ENCODE measurements at regions not wholly inside any gene's neighbourhood (a gene's known extent, or its start where the extent isn't known, plus 50 kb on each side); places are given as distances from the start of the nearest gene placed in this dataset.

DNA sequence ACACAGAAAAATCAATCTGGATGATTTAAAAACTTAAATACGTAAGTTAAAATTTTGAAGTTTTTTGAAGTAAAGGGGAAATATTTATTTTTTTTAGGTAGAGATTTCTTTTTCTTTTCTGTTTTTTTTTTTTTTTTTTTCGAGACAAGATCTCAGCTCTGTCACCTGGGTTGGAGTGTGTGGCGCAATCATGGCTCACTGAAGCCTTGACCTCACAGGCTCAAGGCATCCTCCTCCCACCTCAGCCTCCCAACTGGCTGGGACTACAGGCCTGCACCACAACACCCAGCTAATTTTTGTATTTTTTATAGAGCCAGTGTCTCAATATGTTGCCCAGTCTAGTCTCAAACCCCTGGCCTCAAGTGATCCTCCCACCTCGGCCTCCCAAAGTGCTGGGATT lies 120.4 kb upstream of the CLDN10 start:
- TF ChIP-seq, protein P1, sequence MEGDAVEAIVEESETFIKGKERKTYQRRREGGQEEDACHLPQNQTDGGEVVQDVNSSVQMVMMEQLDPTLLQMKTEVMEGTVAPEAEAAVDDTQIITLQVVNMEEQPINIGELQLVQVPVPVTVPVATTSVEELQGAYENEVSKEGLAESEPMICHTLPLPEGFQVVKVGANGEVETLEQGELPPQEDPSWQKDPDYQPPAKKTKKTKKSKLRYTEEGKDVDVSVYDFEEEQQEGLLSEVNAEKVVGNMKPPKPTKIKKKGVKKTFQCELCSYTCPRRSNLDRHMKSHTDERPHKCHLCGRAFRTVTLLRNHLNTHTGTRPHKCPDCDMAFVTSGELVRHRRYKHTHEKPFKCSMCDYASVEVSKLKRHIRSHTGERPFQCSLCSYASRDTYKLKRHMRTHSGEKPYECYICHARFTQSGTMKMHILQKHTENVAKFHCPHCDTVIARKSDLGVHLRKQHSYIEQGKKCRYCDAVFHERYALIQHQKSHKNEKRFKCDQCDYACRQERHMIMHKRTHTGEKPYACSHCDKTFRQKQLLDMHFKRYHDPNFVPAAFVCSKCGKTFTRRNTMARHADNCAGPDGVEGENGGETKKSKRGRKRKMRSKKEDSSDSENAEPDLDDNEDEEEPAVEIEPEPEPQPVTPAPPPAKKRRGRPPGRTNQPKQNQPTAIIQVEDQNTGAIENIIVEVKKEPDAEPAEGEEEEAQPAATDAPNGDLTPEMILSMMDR (IDR thresholded peaks at IDR 0.05): no peak
- DNase-seq (ENCODE audit: low spot score): no peak
- Histone ChIP-seq H3K4me3 (no peak overlapping the region), H3K27ac (no peak overlapping the region)

DNA sequence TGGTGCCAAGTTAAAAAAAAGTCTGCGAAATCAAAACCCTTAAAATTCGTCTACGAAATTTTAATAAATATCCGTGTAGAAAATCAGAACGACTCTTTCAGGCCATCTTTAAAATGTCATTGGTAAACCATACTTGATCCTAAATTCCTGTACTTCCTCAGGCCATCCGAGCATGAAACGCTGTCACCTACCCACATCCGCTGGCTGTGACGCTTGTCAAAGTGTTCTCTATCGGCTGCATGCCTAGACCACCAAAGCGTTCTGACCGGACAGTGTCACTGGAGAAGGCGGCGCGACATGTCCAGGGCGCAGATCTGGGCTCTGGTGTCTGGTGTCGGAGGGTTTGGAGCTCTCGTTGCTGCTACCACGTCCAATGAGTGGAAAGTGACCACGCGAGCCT lies 119.0 kb upstream of the CLDN10 start:
- no peak for DNase-seq (ENCODE audit: low spot score)
- Histone ChIP-seq H3K4me3 (no peak overlapping the region), H3K27ac (no peak overlapping the region)
- TF ChIP-seq, protein P1 (IDR thresholded peaks at IDR 0.05): no peak

DNA sequence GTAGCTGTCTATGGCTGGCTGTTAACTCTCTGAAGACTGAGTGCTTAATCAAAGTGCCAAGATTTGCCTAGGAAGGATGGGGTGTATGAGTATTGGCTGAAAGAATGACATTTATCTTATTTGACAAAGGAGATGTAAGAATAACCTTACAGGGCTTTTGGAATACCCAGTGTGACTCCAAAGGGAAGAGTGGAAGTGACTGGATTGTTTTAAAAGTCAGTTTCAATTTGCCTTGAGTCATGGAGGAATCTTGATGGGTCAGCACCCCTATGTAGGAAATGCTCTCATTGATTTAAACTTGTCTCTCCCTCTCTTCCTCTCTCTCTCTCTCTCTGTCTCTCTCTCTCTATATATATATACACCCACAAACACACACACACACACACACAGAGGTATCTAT lies 118.4 kb upstream of the CLDN10 start:
- Histone ChIP-seq H3K4me3 (no peak overlapping the region), H3K27ac (no peak overlapping the region)
- DNase-seq (ENCODE audit: low spot score): no peak
- TF ChIP-seq, protein P1 (IDR thresholded peaks at IDR 0.05): no peak

DNA sequence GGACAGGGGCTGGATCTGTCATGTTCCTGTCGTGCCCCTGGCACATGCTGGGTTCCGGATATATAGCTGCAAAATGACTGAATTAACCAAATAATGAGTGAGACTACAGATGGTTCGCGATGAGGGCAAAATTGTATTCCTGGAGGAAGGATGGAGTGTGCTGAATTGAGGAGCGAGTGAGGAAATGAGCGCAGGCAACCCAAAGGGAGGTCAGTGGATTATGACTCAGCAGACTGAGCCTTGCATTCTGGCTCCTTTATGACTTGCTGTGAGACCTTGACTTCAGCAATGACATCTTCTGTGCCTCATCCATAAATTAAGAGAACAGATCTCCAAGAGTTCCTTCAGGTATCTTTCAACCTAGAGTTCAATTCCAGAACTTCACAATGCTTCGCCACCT lies 115.0 kb upstream of the CLDN10 start:
- TF ChIP-seq, protein P1 (IDR thresholded peaks at IDR 0.05): no peak
- no peak for DNase-seq (ENCODE audit: low spot score)
- H3K4me3 ChIP-seq: no peak overlapping the region

DNA sequence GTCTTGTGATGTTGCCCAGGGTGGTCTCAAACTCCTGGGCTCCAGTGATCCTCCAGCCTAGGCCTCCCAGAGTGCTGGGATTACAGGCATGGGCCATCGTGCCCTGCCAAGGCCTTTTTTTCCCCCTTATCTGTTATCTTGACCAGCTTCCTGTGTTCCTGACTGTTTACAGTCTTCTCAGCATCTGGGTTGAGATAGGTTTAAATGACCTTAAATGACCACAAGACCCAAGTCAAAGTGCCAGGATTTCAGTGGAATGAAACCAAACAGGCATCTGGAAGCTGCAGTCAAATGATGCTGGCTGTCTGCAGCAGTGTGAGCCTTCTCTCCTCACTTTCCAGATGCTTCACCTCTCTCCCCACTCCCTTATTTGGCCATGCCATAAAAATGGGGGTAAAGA lies 114.2 kb upstream of the CLDN10 start:
- no peak for DNase-seq (ENCODE audit: low spot score)

More for the DNA sequence above, 115.0 kb upstream of the CLDN10 start:
- H3K27ac ChIP-seq: no peak overlapping the region

DNA sequence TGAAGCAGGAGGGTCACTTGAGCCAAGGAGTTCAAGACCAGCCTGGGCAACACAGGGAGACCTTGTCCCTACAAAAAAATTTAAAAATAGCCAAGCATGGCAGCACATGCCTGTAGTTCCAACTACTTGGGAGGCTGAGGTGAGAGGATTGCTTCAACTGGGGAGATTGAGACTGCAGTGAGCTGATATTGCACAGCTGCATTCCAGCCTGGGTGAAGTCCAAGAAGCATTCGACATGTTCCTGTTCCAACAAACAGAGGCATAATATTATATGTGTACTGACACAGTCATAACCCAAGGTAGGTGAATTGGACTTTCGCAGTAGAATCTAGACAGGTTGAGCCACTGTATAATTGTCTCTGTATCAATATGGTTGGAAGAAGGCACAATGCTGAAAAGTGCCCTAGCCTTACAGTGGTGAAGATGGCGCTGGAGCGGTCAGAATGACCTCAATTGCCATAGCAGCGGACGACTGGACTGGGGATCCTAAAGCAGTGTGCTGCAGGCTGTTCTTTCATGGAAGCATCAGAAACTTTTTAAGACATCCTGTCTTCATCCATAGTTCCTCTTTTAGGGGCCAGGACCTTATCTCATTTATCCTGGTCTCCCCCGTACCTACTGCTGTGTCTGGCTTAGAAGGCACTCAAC lies 112.0 kb upstream of the CLDN10 start:
- H3K4me3 ChIP-seq: no peak overlapping the region
- no peak overlapping the region for H3K27ac ChIP-seq
- no peak for DNase-seq (ENCODE audit: low spot score)
- TF ChIP-seq, protein P1 (IDR thresholded peaks at IDR 0.05): no peak

More for the DNA sequence above, 114.2 kb upstream of the CLDN10 start:
- TF ChIP-seq, protein P1 (IDR thresholded peaks at IDR 0.05): no peak
- H3K4me3 ChIP-seq: no peak overlapping the region
- H3K27ac ChIP-seq: no peak overlapping the region

DNA sequence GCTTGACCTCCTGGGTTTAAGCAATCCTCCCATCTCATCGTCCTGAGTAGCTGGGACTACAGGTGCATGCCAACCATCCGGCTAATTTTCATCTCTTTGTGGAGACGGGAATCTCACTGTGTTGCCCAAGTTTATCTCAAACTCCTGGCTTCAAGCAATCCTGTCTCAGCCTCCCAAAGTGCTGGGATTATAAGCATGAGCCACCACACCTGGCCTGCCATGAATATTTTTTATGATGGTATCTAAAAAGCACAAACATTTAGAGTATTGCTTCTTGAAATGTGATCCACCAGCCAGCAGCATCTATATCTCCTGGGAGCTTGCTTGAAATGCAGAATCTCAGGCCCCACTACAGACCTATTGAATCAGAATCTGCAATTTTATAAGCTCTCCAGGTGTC lies 111.2 kb upstream of the CLDN10 start:
- Histone ChIP-seq H3K27ac (no peak overlapping the region), H3K4me3 (no peak overlapping the region)
- no peak for DNase-seq (ENCODE audit: low spot score)
- TF ChIP-seq, protein P1 (IDR thresholded peaks at IDR 0.05): no peak

Data from coronary artery (tissue), 2 donors.